GM18519 (cell line): ENCODE measurements at regions not wholly inside any gene's neighbourhood (a gene's known extent, or its start where the extent isn't known, plus 50 kb on each side); places are given as distances from the start of the nearest gene placed in this dataset.

ENCODE experiments used
- ATAC-seq: cut with Tn5 transposase; IDR thresholded peaks from one replicate; pipeline ENCODE4 v1.9.1; 2021; ENCODE audit warnings: mild to moderate bottlenecking, moderate library complexity; ENCODE audit not compliant: unreplicated experiment, low FRiP score

DNA sequence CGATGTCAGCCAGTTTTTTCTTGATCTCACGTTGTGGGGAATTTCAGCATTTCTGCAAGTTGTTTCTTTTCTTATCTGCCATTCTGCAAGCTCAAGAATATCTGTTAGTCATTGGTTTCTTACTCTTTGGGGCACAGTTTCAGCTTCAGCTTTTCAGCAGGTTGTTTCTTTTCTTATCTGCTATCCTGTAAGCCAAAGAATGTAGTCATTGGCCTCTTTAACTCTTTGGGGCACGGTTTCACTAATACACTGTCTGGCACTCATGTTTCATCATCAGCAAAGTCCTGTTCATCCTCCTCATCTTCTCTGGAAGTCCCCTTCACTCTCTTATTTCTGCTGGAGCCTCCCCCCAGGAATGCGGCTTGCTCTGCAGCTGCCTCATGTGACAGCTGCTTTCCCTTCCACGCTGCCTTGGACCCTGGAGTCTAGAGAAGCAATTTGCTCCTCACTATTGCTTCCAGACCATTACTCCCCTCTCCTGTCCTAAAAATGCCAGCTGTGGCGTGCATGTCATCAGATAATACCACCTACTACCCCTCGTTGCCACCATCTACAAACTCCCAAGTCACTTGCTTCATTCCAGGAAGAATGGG is 67.0 kb upstream of the CACNA1E start:
- ATAC-seq: no peak

GRCh38 chr1:181417915-181418314 is 65.4 kb upstream of the CACNA1E start:
- no peak for ATAC-seq

DNA sequence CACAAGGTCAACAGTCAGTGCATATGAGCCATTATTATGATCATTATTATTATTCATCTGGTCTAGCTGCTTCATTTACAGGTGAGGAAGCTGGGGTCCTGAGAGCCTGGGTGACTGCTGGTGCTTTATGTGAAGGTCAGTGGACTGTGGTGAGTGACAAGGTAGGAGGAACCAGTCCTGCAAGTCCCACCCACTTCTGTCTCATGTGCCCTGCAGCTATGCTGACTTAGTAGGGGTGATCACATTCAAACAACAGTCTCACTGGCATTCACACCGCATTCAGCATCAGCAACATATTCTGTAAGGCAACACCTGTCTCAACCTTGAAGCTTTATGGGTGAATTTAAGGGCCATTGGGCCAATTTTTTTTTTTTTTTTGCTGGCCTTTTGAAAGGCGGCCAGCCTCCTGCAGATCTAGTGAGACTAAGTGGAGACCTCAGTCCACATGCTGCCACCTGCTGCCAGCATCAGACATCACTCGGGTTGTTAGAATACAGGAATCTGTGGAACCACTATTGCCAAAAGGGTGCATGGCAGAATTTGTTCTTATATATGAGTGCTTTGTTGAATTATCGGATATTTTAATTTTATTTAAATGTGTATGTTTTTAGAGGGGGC is 59.9 kb upstream of the CACNA1E start:
- no peak for ATAC-seq

DNA sequence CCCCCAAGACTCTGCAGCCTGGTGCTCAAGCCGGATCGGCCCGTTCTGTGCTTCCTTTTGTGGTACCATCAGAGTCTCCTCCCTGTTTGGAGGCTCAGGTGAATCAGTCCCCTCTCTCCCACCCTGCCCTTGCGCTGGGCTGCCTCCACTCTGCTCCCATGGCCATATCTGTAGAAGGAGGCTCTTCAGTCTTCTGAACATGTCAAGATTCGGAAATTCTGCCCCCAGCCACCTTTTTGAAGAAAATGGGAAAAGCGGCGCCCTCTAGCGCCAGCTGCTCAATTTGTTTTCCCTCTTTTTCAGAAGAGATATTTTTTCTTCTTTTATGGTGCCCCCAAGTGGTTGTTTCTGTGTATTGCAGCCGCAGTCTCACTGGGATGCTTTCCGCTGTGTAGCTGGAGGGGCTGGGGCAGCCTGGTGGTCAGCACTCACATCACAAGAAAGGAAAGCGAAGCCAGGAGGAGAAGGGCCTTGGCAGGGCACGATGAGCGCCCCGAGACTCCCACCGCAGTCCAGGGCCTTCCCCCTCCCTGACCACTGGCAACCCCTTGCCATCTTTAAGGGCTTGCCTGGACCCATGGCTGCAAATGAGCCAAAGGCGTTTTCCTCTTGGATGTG is 58.4 kb upstream of the CACNA1E start:
- no peak for ATAC-seq

- ATAC-seq: no peak
These were observed 57.8 kb upstream of the CACNA1E start for GRCh38 chr1:181425566-181425965.

- ATAC-seq: no peak
These were observed 53.9 kb upstream of the CACNA1E start for GRCh38 chr1:181429462-181429861.

DNA sequence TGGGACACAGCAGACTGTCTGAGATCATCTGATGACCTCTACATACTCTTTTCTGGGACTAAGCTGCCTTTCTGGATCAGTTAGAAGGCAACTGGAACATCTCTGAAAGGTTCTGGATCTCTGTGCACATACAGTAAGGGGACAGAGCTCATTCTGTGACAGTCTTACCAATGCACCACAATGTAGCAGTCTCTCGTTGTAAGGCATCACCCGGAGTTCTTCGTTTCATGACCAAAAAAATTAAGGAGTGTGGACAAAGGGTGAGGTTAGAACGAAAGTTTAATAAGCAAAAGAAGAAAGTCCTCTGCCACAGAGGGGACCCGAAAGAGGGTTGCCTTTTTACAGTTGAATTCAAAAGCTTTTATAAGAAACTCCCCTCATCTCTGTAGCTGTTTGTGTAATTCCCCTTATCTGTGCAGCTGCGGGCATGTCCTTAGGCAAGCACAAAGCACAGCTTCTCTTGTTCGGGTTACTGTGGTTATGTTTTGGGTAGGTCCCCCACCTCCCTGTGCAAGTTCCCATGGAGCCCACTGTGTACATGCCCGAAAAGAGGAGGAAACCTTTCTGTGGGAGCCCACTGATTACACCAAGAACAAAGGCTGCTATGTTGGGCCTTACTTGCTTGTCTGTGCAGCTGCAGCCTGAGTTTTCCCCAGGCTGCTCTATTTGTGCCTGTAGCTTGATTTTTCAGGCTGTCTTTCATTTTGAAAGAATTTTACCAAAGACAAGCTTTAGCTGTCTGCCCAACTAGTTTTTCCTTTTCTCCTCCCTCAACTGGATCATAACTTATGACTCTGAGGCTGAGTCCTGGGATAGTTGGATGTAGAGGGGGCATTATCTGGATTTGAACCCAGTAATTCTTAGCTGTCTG is 53.1 kb upstream of the CACNA1E start:
- peak; percentile 60 for ATAC-seq
